A549 (cell line): ENCODE measurements at regions not wholly inside any gene's neighbourhood (a gene's known extent, or its start where the extent isn't known, plus 50 kb on each side); places are given as distances from the start of the nearest gene placed in this dataset.

ENCODE experiments used
- ATAC-seq, 2 experiments: fragments of 200-7000 bp in 1 of 2; fragments of >200 bp in 1 of 2; cut with Nextera tagmentation in 1 of 2; cut with Tn5 transposase in 1 of 2; 3 replicates each; pipeline versions ENCODE4 v1.8.0 to v1.9.1; 2018 to 2020; ENCODE audit warnings: mild to moderate bottlenecking in 1 of 2, moderate library complexity in 1 of 2
- CTCF ChIA-PET: fragments of 300-600 bp; sonication (Branson Sonifier 250); formaldehyde crosslinking; extraction: SDS; loops from one replicate; lab custom pipeline; 2021; ENCODE audit warnings: antibody characterized with exemption, inconsistent platforms; lab: Yijun Ruan, JAX
- POLR2A ChIA-PET: fragments of 350-600 bp; formaldehyde crosslinking; extraction: SDS; loops from one replicate; lab custom pipeline; 2021; ENCODE audit warnings: antibody characterized with exemption, inconsistent platforms; lab: Yijun Ruan, JAX
- DNase-seq, 2 experiments: peaks; one replicate each; pipeline versions ENCODE4 v3.0.0 to v3.0.0-alpha.2; 2011 to 2016; ENCODE audit warnings: low read depth in 1 of 2, low spot score in 1 of 2
- FAIRE-seq: peaks from 2 replicates; lab custom pipeline; 2011; peaks lifted over from hg19 to GRCh38; lab: Jason Lieb, UNC
- H3K27ac ChIP-seq, 2 experiments: fragments of >200 bp; sonication (Bioruptor Twin); formaldehyde crosslinking; 3 replicates each; pipeline ENCODE4 v1.5.1; 2016 to 2017
- H3K4me1 ChIP-seq: fragments of >200 bp; sonication (Bioruptor Twin); formaldehyde crosslinking; 3 replicates; pipeline ENCODE4 v1.6.1; 2016
- H3K4me2 ChIP-seq: fragments of >200 bp; sonication (Bioruptor Twin); formaldehyde crosslinking; 3 replicates; pipeline ENCODE4 v1.6.1; 2016
- H3K4me3 ChIP-seq: fragments of >200 bp; sonication (Bioruptor Twin); formaldehyde crosslinking; 3 replicates; pipeline ENCODE4 v1.5.1; 2016
- H3K9me3 ChIP-seq: fragments of >200 bp; sonication (Bioruptor Twin); formaldehyde crosslinking; 3 replicates; pipeline ENCODE4 v1.6.1; 2016
- ATOH8 ChIP-seq: fragments of 250-450 bp; sonication (Bioruptor Pico); IDR thresholded peaks from 2 replicates; pipeline ENCODE4 v1.5.0; 2020; ENCODE audit warnings: low read depth, mild to moderate bottlenecking, moderate library complexity
- BCL3 ChIP-seq: fragments of >200 bp; sonication (Bioruptor Twin); formaldehyde crosslinking; IDR thresholded peaks from 3 replicates; pipeline ENCODE4 v1.6.1; 2016
- CBX2 ChIP-seq: fragments of 200-600 bp; sonication (generic); IDR thresholded peaks from 2 replicates; pipeline ENCODE4 v1.6.1; 2016; ENCODE audit warnings: low read depth, mild to moderate bottlenecking, borderline replicate concordance
- CEBPB ChIP-seq, 2 experiments: fragments of >200 bp in 1 of 2; sonication (Bioruptor Twin) in 1 of 2; formaldehyde crosslinking in 1 of 2; IDR thresholded peaks; 2 replicates each; pipeline ENCODE4 v1.6.1; 2012 to 2016
- CHD4 ChIP-seq: fragments of 200-600 bp; sonication (generic); IDR thresholded peaks from 2 replicates; pipeline ENCODE4 v1.6.1; 2016; ENCODE audit warnings: antibody characterized with exemption, mild to moderate bottlenecking, borderline replicate concordance
- CTCF ChIP-seq: fragments of >200 bp; sonication (Bioruptor Twin); formaldehyde crosslinking; IDR thresholded peaks from 3 replicates; pipeline ENCODE4 v1.5.1; 2016
- E2F6 ChIP-seq: IDR thresholded peaks from 2 replicates; pipeline ENCODE4 v1.6.1; 2012; ENCODE audit warnings: low read depth, borderline replicate concordance
- EHMT2 ChIP-seq: fragments of 200-600 bp; sonication (generic); IDR thresholded peaks from 2 replicates; pipeline ENCODE4 v1.6.1; 2016; ENCODE audit warnings: antibody characterized with exemption, low read depth, mild to moderate bottlenecking, moderate library complexity
- EP300 ChIP-seq, 2 experiments: fragments of >200 bp; sonication (Bioruptor Twin); formaldehyde crosslinking; IDR thresholded peaks; 2 replicates in 1 of 2; 3 replicates in 1 of 2; pipeline ENCODE4 v1.6.1; 2016 to 2017
- HDAC2 ChIP-seq: fragments of 200-600 bp; sonication (generic); IDR thresholded peaks from 2 replicates; pipeline ENCODE4 v1.6.1; 2016
- JUNB ChIP-seq: fragments of >200 bp; sonication (Bioruptor Twin); formaldehyde crosslinking; IDR thresholded peaks from 2 replicates; pipeline ENCODE4 v1.6.1; 2016
- KDM5A ChIP-seq: fragments of 200-600 bp; sonication (generic); IDR thresholded peaks from 2 replicates; pipeline ENCODE4 v1.6.1; 2016; ENCODE audit warnings: antibody characterized with exemption, mild to moderate bottlenecking
- MAX ChIP-seq: IDR thresholded peaks from 2 replicates; pipeline ENCODE4 v1.6.1; 2012
- NR3C1 ChIP-seq: fragments of >200 bp; sonication (Bioruptor Twin); formaldehyde crosslinking; IDR thresholded peaks from 3 replicates; pipeline ENCODE4 v1.6.1; 2017
- RAD21 ChIP-seq, 2 experiments: fragments of >200 bp in 1 of 2; sonication (Bioruptor Twin) in 1 of 2; formaldehyde crosslinking in 1 of 2; IDR thresholded peaks in 1 of 2; conservative IDR thresholded peaks in 1 of 2; 2 replicates in 1 of 2; 3 replicates in 1 of 2; pipeline ENCODE4 v1.6.1; 2012 to 2018; ENCODE audit warnings: inconsistent platforms in 1 of 2
- RARB ChIP-seq: fragments of 250-450 bp; sonication (Bioruptor Pico); IDR thresholded peaks from 2 replicates; pipeline ENCODE4 v1.8.0; 2021; ENCODE audit warnings: mild to moderate bottlenecking, moderate library complexity
- REST ChIP-seq: fragments of 200-600 bp; sonication (generic); IDR thresholded peaks from 2 replicates; pipeline ENCODE4 v1.6.1; 2016; ENCODE audit warnings: antibody characterized with exemption, mild to moderate bottlenecking, moderate library complexity
- RFX5 ChIP-seq: fragments of 450-650 bp; IDR thresholded peaks from 2 replicates; pipeline ENCODE4 v1.7.1; 2014; ENCODE audit warnings: antibody characterized with exemption, mild to moderate bottlenecking, moderate library complexity
- SMC3 ChIP-seq: fragments of >200 bp; sonication (Bioruptor Twin); formaldehyde crosslinking; IDR thresholded peaks from 3 replicates; pipeline ENCODE4 v1.6.1; 2018; ENCODE audit warnings: inconsistent platforms
- TFCP2L1 ChIP-seq: fragments of 250-450 bp; sonication (Bioruptor Pico); IDR thresholded peaks from 2 replicates; pipeline ENCODE4 v1.5.0; 2021; ENCODE audit warnings: mild to moderate bottlenecking
- ZC3H11A ChIP-seq: fragments of 450-650 bp; IDR thresholded peaks from 2 replicates; pipeline ENCODE4 v1.6.1; 2014; ENCODE audit warnings: antibody characterized with exemption, mild to moderate bottlenecking
- WGBS: methylation state at CpG from one replicate; pipeline ENCODE4 v1.1.6; 2017; ENCODE audit errors: missing lambda C conversion rate; 5-methylcytosine and 5-hydroxymethylcytosine counted together

- CTCF ChIA-PET: no interaction called here
- WGBS: 27% methylated on average over 2 of the region's 2 CpGs
- POLR2A ChIA-PET: no interaction called here
- TF ChIP-seq E2F6: no peak
- no peak for TF ChIP-seq EP300 (IDR thresholded peaks at IDR 0.05)
- no peak for TF ChIP-seq CEBPB (IDR thresholded peaks at IDR 0.05)
- TF ChIP-seq RAD21 (conservative IDR thresholded peaks at IDR 0.05 in 1 of 2, IDR thresholded peaks at IDR 0.05 in 1 of 2): no peak
- TF ChIP-seq CTCF: no peak
- TF ChIP-seq KDM5A: no peak
- no peak for TF ChIP-seq TFCP2L1 (CRISPR knock-in tag)
- TF ChIP-seq ZC3H11A: no peak
- no peak for TF ChIP-seq JUNB
- no peak for TF ChIP-seq BCL3
- TF ChIP-seq CHD4: no peak
- TF ChIP-seq, all 56 proteins: peak for 0
- ATAC-seq (no peak), DNase-seq (no peak), FAIRE-seq (no peak)
- Histone ChIP-seq H3K27ac (no peak overlapping the region), H3K9me3 (no peaks in the 10 kb centered on the region), H3K4me1 (no peaks in the 10 kb centered on the region), H3K4me2 (no peak overlapping the region), H3K4me3 (no peak overlapping the region)
Measured at GRCh38 chr3:96430079-96430478, 384.3 kb upstream of the EPHA6 start.

- DNase-seq (no peak), FAIRE-seq (no peak), ATAC-seq (no peak)
- ChIA-PET CTCF (no interaction called here), POLR2A (no interaction called here)
- Histone ChIP-seq H3K27ac (no peak overlapping the region), H3K4me2 (no peak overlapping the region), H3K4me3 (no peak overlapping the region), H3K4me1 (no peaks in the 10 kb centered on the region), H3K9me3 (no peaks in the 10 kb centered on the region)
- WGBS: 30% methylated on average over 2 of the region's 2 CpGs
- TF ChIP-seq MAX (no peak), RARB (CRISPR knock-in tag) (no peak), ATOH8 (no peak), ZC3H11A (no peak), RAD21 (conservative IDR thresholded peaks at IDR 0.05 in 1 of 2, IDR thresholded peaks at IDR 0.05 in 1 of 2) (no peak), EHMT2 (no peak), NR3C1 (no peak), REST (no peak), RFX5 (no peak), HDAC2 (no peak), TFCP2L1 (CRISPR knock-in tag) (no peak), KDM5A (no peak), CBX2 (no peak), SMC3 (no peak), E2F6 (no peak)
Measured at GRCh38 chr3:96434651-96435050, 379.7 kb upstream of the EPHA6 start.
